ENCODE measurements at regions not wholly inside any gene's neighbourhood (a gene's known extent, or its start where the extent isn't known, plus 50 kb on each side); places are given as distances from the start of the nearest gene placed in this dataset.
A peak's percentile ranks its signal among the peaks of the same experiment; 100 is the strongest.

DNA sequence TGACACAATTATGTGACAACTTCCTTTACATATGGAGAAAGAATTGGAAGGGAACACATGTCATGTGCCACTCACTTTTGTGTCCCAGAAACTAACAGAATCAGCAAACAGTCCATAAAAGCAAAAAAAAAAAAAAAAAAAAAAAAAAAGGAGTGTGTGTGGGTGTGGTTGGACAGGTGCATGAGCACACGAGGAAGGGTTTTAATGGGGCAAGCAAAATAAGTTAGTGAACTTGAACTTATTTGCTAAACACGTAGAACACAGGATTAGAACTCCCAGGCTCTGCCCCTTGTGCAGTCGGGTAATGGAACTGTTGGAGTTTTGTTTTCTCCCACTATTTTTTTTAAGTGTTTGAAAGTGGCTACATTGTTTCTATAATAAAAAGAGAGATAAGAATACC lies 74.8 kb upstream of the PJA2 start:
- H3K27ac ChIP-seq (ENCODE audit: low read depth in 2 of 2, low read length in 2 of 2), result no peak overlapping the region
- no peaks in the 10 kb centered on the region for H3K36me3 ChIP-seq (ENCODE audit: control insufficient read depth in 2 of 3, insufficient read depth in 3 of 3, low read length in 3 of 3)
- H3K9ac ChIP-seq (ENCODE audit: low read length in 3 of 3), result no peak overlapping the region
- H3K4me3 ChIP-seq (ENCODE audit: low read length in 3 of 3), result no peak overlapping the region
- TF ChIP-seq, protein P1, sequence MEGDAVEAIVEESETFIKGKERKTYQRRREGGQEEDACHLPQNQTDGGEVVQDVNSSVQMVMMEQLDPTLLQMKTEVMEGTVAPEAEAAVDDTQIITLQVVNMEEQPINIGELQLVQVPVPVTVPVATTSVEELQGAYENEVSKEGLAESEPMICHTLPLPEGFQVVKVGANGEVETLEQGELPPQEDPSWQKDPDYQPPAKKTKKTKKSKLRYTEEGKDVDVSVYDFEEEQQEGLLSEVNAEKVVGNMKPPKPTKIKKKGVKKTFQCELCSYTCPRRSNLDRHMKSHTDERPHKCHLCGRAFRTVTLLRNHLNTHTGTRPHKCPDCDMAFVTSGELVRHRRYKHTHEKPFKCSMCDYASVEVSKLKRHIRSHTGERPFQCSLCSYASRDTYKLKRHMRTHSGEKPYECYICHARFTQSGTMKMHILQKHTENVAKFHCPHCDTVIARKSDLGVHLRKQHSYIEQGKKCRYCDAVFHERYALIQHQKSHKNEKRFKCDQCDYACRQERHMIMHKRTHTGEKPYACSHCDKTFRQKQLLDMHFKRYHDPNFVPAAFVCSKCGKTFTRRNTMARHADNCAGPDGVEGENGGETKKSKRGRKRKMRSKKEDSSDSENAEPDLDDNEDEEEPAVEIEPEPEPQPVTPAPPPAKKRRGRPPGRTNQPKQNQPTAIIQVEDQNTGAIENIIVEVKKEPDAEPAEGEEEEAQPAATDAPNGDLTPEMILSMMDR (IDR thresholded peaks at IDR 0.05; ENCODE audit: borderline replicate concordance, extremely low read depth, insufficient read depth), result no peak
- H3K27me3 ChIP-seq (ENCODE audit: control insufficient read depth, insufficient read depth, low read length), result no peaks in the 10 kb centered on the region
- DNase-seq (no peak), FAIRE-seq (no peak)
- H3K9me3 ChIP-seq (ENCODE audit: control insufficient read depth in 2 of 3, insufficient read depth in 1 of 3, low read length in 3 of 3), result no peaks in the 10 kb centered on the region
- intact Hi-C loops (cut with DNase I), result no loop called here
- peaks cover 0 to 2% (median 0%) of the 10 kb centered on the region in 3 donors for H3K4me1 ChIP-seq (ENCODE audit: control insufficient read depth in 2 of 3, insufficient read depth in 2 of 3, low read depth in 1 of 3, low read length in 3 of 3)

DNA sequence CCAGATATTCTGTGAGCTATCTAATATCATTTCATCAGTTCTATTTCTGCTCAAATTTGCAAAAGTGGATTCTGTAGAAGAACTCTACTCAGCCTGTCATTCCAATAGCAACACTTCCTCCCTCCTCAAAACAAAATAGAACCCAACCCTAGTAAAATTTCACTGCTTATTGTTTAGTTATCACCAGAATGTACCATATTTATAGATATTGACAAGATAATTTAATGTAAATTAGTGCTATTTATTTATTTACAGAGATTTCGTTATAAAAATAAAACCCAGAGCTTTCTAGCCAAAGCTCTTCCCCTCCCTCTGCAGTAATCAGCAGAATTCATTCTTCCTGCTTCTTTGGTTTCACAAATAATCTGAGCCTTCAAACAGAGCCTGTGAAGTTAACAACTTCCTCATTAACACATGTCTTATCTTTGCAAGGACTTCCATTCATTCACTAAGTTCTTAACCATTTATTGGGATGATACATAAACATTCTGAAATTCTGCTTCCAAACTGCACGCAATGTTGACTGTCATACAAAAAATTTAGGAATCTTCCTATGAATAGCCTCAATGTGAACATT lies 73.7 kb upstream of the PJA2 start:
- no peak for DNase-seq
- FAIRE-seq, result no peak
- Histone ChIP-seq H3K9ac (ENCODE audit: low read length in 3 of 3) (no peak overlapping the region), H3K27me3 (ENCODE audit: control insufficient read depth, insufficient read depth, low read length) (no peaks in the 10 kb centered on the region), H3K9me3 (ENCODE audit: control insufficient read depth in 2 of 3, insufficient read depth in 1 of 3, low read length in 3 of 3) (no peaks in the 10 kb centered on the region), H3K36me3 (ENCODE audit: control insufficient read depth in 2 of 3, insufficient read depth in 3 of 3, low read length in 3 of 3) (no peaks in the 10 kb centered on the region), H3K27ac (ENCODE audit: low read depth in 2 of 2, low read length in 2 of 2) (no peak overlapping the region), H3K4me3 (ENCODE audit: low read length in 3 of 3) (no peak overlapping the region), H3K4me1 (ENCODE audit: control insufficient read depth in 2 of 3, insufficient read depth in 2 of 3, low read depth in 1 of 3, low read length in 3 of 3) (peaks cover 0 to 2% (median 0%) of the 10 kb centered on the region in 3 donors)
- intact Hi-C loops (cut with DNase I), result no loop called here
- TF ChIP-seq, protein P1 (IDR thresholded peaks at IDR 0.05; ENCODE audit: borderline replicate concordance, extremely low read depth, insufficient read depth), result no peak

DNA sequence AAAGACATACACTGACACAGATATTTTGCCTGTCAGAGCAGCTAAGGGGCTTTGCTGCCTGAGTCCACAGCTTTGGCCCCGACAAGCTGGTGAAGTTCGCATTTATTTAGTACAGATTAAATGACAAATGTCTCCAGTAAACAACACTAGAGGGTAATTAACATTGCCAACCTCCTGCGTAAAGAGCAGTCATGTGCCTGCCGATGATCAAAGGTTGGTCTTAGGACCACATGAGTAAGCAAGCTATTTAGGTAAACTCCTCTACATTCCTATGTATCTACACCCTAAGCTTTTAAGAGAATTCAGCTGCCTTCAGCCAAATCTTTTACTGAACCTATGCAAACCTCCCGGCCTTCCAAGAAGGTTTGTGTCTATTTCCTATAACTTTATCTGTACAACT lies 73.0 kb upstream of the PJA2 start:
- H3K27ac ChIP-seq (ENCODE audit: low read depth in 2 of 2, low read length in 2 of 2), result no peak overlapping the region

More for the DNA sequence above, 73.0 kb upstream of the PJA2 start:
- H3K4me1 ChIP-seq (ENCODE audit: control insufficient read depth in 2 of 3, insufficient read depth in 2 of 3, low read depth in 1 of 3, low read length in 3 of 3), result peaks cover 0 to 2% (median 0%) of the 10 kb centered on the region in 3 donors
- peak in 2 of 5 donors; percentile 20 to 31 for DNase-seq
- no peaks in the 10 kb centered on the region for H3K9me3 ChIP-seq (ENCODE audit: control insufficient read depth in 2 of 3, insufficient read depth in 1 of 3, low read length in 3 of 3)
- no peak overlapping the region for H3K9ac ChIP-seq (ENCODE audit: low read length in 3 of 3)
- no peaks in the 10 kb centered on the region for H3K27me3 ChIP-seq (ENCODE audit: control insufficient read depth, insufficient read depth, low read length)
- H3K4me3 ChIP-seq (ENCODE audit: low read length in 3 of 3), result no peak overlapping the region
- TF ChIP-seq, protein P1 (IDR thresholded peaks at IDR 0.05; ENCODE audit: borderline replicate concordance, extremely low read depth, insufficient read depth), result no peak
- FAIRE-seq, result no peak
- H3K36me3 ChIP-seq (ENCODE audit: control insufficient read depth in 2 of 3, insufficient read depth in 3 of 3, low read length in 3 of 3), result no peaks in the 10 kb centered on the region
- intact Hi-C loops (cut with DNase I), result no loop called here
